GM23338 (cell line): ENCODE measurements at regions not wholly inside any gene's neighbourhood (a gene's known extent, or its start where the extent isn't known, plus 50 kb on each side); places are given as distances from the start of the nearest gene placed in this dataset.

Experiments used
- CREB1 ChIP-seq: fragments of 250-450 bp; sonication (Bioruptor Pico); IDR thresholded peaks from 2 replicates; pipeline ENCODE4 v1.5.0; 2020; ENCODE audit warnings: low read depth, mild to moderate bottlenecking, moderate library complexity
- CTCF ChIP-seq, 2 experiments: fragments of 200-600 bp in 1 of 2; sonication (generic) in 1 of 2; conservative IDR thresholded peaks; 2 replicates each; pipeline versions ENCODE4 v1.5.1 to v1.6.1; 2016 to 2017; ENCODE audit warnings: antibody characterized with exemption in 2 of 2, low read depth in 2 of 2, mild to moderate bottlenecking in 2 of 2, moderate library complexity in 1 of 2
- ETS1 ChIP-seq: IDR thresholded peaks from 2 replicates; pipeline ENCODE4 v1.6.1; 2016; ENCODE audit warnings: antibody characterized with exemption
- EZH2 ChIP-seq: fragments of 200-600 bp; sonication (generic); IDR thresholded peaks from one replicate; pipeline ENCODE4 v1.8.0; 2017; ENCODE audit warnings: antibody characterized with exemption, mild to moderate bottlenecking, low read depth; ENCODE audit not compliant: unreplicated experiment
- EZH2phosphoT487 ChIP-seq: fragments of 200-600 bp; sonication (generic); IDR thresholded peaks from one replicate; pipeline ENCODE4 v1.8.1; 2018; ENCODE audit warnings: antibody characterized with exemption; ENCODE audit not compliant: unreplicated experiment
- JUNB ChIP-seq: IDR thresholded peaks from one replicate; pipeline ENCODE4 v1.6.1; 2016; ENCODE audit warnings: antibody characterized with exemption; ENCODE audit not compliant: unreplicated experiment
- NANOG ChIP-seq: IDR thresholded peaks from 2 replicates; pipeline ENCODE4 v1.6.1; 2016; ENCODE audit warnings: antibody characterized with exemption, borderline replicate concordance
- POLR2AphosphoS5 ChIP-seq: IDR thresholded peaks from 2 replicates; pipeline ENCODE4 v1.6.1; 2016; ENCODE audit warnings: antibody characterized with exemption, low read depth
- STAT1 ChIP-seq: IDR thresholded peaks from one replicate; pipeline ENCODE4 v1.6.1; 2016; ENCODE audit warnings: antibody characterized with exemption; ENCODE audit not compliant: unreplicated experiment
- ZNF114 ChIP-seq: fragments of 250-450 bp; sonication (Bioruptor Pico); IDR thresholded peaks from 2 replicates; pipeline ENCODE4 v1.5.0; 2020; ENCODE audit warnings: mild to moderate bottlenecking, moderate library complexity
- ZNF331 ChIP-seq: fragments of 250-450 bp; sonication (Bioruptor Pico); IDR thresholded peaks from 2 replicates; pipeline ENCODE4 v1.5.0; 2020; ENCODE audit warnings: low read depth, mild to moderate bottlenecking, moderate library complexity
- TF ChIP-seq, protein P1 (sequence below): IDR thresholded peaks from one replicate; pipeline ENCODE4 v1.6.1; 2018; ENCODE audit warnings: antibody characterized with exemption; ENCODE audit not compliant: unreplicated experiment
- TF ChIP-seq, protein P2 (sequence below): fragments of 250-450 bp; sonication (Bioruptor Pico); IDR thresholded peaks from 2 replicates; pipeline ENCODE4 v1.5.0; 2020; ENCODE audit warnings: mild to moderate bottlenecking, moderate library complexity

DNA sequence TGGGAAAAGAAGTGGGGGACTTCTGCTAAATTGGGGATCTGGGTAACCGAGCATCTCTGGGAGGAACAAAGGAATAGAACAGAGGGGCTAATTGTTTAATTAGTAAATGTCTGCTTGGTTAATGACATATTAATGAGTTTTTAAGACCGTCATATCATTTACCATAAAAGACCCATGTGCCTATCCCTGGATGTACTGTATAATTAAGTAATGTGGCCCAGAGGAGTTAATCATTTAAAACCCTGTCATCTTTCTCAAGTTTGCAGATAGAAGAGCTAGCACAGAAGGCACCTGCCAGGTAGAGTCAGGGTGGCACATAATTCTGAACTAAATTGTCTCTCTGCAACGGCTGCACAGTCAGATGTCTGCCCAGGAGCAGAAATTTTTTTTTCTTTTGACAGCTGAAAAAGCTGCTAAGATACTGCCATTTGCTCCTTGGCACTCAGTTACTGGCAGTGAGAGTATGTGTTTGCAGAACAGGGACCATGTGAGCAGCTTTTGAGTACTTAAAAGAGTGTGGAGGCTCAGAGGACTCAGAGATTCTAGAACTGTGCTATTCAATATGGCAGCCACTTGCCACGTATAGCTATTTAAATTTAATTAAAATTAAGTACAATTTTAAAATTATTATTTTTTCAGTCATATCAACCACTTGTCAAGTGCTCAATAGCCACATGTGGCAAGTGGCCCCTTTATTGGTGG is 202.7 kb upstream of the SLC35B3 start:
- TF ChIP-seq CTCF (conservative IDR thresholded peaks at IDR 0.05; ENCODE audit: low read depth in 2 of 2) (no peak), POLR2AphosphoS5 (no peak), EZH2 (no peak), EZH2phosphoT487 (no peak), ZNF114 (CRISPR knock-in tag) (no peak), CREB1 (CRISPR knock-in tag) (no peak), JUNB (no peak), NANOG (no peak), ZNF331 (CRISPR knock-in tag) (no peak), STAT1 (no peak), ETS1 (no peak)
- TF ChIP-seq, protein P1, sequence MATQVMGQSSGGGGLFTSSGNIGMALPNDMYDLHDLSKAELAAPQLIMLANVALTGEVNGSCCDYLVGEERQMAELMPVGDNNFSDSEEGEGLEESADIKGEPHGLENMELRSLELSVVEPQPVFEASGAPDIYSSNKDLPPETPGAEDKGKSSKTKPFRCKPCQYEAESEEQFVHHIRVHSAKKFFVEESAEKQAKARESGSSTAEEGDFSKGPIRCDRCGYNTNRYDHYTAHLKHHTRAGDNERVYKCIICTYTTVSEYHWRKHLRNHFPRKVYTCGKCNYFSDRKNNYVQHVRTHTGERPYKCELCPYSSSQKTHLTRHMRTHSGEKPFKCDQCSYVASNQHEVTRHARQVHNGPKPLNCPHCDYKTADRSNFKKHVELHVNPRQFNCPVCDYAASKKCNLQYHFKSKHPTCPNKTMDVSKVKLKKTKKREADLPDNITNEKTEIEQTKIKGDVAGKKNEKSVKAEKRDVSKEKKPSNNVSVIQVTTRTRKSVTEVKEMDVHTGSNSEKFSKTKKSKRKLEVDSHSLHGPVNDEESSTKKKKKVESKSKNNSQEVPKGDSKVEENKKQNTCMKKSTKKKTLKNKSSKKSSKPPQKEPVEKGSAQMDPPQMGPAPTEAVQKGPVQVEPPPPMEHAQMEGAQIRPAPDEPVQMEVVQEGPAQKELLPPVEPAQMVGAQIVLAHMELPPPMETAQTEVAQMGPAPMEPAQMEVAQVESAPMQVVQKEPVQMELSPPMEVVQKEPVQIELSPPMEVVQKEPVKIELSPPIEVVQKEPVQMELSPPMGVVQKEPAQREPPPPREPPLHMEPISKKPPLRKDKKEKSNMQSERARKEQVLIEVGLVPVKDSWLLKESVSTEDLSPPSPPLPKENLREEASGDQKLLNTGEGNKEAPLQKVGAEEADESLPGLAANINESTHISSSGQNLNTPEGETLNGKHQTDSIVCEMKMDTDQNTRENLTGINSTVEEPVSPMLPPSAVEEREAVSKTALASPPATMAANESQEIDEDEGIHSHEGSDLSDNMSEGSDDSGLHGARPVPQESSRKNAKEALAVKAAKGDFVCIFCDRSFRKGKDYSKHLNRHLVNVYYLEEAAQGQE: no peak
- TF ChIP-seq, protein P2, sequence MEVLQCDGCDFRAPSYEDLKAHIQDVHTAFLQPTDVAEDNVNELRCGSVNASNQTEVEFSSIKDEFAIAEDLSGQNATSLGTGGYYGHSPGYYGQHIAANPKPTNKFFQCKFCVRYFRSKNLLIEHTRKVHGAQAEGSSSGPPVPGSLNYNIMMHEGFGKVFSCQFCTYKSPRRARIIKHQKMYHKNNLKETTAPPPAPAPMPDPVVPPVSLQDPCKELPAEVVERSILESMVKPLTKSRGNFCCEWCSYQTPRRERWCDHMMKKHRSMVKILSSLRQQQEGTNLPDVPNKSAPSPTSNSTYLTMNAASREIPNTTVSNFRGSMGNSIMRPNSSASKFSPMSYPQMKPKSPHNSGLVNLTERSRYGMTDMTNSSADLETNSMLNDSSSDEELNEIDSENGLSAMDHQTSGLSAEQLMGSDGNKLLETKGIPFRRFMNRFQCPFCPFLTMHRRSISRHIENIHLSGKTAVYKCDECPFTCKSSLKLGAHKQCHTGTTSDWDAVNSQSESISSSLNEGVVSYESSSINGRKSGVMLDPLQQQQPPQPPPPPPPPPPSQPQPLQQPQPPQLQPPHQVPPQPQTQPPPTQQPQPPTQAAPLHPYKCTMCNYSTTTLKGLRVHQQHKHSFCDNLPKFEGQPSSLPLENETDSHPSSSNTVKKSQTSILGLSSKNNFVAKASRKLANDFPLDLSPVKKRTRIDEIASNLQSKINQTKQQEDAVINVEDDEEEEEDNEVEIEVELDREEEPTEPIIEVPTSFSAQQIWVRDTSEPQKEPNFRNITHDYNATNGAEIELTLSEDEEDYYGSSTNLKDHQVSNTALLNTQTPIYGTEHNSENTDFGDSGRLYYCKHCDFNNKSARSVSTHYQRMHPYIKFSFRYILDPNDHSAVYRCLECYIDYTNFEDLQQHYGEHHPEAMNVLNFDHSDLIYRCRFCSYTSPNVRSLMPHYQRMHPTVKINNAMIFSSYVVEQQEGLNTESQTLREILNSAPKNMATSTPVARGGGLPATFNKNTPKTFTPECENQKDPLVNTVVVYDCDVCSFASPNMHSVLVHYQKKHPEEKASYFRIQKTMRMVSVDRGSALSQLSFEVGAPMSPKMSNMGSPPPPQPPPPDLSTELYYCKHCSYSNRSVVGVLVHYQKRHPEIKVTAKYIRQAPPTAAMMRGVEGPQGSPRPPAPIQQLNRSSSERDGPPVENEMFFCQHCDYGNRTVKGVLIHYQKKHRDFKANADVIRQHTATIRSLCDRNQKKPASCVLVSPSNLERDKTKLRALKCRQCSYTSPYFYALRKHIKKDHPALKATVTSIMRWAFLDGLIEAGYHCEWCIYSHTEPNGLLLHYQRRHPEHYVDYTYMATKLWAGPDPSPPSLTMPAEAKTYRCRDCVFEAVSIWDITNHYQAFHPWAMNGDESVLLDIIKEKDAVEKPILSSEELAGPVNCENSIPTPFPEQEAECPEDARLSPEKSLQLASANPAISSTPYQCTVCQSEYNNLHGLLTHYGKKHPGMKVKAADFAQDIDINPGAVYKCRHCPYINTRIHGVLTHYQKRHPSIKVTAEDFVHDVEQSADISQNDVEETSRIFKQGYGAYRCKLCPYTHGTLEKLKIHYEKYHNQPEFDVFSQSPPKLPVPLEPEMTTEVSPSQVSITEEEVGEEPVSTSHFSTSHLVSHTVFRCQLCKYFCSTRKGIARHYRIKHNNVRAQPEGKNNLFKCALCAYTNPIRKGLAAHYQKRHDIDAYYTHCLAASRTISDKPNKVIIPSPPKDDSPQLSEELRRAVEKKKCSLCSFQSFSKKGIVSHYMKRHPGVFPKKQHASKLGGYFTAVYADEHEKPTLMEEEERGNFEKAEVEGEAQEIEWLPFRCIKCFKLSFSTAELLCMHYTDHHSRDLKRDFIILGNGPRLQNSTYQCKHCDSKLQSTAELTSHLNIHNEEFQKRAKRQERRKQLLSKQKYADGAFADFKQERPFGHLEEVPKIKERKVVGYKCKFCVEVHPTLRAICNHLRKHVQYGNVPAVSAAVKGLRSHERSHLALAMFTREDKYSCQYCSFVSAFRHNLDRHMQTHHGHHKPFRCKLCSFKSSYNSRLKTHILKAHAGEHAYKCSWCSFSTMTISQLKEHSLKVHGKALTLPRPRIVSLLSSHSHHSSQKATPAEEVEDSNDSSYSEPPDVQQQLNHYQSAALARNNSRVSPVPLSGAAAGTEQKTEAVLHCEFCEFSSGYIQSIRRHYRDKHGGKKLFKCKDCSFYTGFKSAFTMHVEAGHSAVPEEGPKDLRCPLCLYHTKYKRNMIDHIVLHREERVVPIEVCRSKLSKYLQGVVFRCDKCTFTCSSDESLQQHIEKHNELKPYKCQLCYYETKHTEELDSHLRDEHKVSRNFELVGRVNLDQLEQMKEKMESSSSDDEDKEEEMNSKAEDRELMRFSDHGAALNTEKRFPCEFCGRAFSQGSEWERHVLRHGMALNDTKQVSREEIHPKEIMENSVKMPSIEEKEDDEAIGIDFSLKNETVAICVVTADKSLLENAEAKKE (CRISPR knock-in tag): no peak
